ENCODE measurements at regions not wholly inside any gene's neighbourhood (a gene's known extent, or its start where the extent isn't known, plus 50 kb on each side); places are given as distances from the start of the nearest gene placed in this dataset.

DNA sequence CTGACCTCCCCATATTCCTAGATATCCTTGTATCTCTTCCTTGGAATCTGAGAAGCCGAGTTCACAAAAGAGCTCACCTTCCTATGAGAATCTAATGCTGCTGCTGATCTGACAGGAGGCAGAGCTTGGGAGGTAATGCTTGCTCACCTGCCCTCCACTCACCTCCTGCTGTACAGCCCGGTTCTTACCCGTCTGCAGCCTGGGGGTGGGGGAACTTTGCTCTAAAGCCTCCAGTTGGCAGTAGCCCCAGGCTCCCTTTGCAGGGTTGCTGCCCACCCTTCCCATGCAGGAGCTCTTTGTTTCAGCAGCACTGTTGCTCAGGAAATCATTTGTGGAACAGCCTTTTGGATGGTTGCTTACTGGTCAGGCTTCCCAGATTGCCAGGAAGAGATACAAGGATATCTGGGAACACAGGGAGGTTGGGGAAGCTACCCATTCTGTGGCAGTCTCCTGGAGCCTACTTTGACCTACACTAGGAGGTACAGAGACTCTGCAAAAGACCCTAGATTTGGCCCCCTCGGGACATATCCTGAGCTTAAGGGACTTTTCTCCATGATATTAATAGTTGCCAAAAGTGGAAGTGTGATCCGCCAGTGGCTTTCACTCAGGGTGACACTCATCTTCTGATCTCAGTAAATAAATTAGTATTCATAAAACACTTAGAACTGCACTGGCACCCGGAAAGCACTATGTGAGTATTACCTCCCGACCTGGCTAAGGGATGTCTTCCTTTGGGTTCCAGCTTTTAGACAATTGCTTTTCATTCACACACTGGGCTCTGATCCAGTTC, 363.7 kb upstream of the PODXL start:
- TF ChIP-seq, protein P1, sequence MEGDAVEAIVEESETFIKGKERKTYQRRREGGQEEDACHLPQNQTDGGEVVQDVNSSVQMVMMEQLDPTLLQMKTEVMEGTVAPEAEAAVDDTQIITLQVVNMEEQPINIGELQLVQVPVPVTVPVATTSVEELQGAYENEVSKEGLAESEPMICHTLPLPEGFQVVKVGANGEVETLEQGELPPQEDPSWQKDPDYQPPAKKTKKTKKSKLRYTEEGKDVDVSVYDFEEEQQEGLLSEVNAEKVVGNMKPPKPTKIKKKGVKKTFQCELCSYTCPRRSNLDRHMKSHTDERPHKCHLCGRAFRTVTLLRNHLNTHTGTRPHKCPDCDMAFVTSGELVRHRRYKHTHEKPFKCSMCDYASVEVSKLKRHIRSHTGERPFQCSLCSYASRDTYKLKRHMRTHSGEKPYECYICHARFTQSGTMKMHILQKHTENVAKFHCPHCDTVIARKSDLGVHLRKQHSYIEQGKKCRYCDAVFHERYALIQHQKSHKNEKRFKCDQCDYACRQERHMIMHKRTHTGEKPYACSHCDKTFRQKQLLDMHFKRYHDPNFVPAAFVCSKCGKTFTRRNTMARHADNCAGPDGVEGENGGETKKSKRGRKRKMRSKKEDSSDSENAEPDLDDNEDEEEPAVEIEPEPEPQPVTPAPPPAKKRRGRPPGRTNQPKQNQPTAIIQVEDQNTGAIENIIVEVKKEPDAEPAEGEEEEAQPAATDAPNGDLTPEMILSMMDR (conservative IDR thresholded peaks at IDR 0.05; ENCODE audit: low read depth, low read length): no peak
- TF ChIP-seq CEBPB (IDR thresholded peaks at IDR 0.05; ENCODE audit: low read depth, low read length) (no peak), RFX5 (IDR thresholded peaks at IDR 0.05; ENCODE audit: low read depth, low read length) (no peak)

Data from IMR-90 (cell line).